KG1 (cell line): ENCODE measurements at regions not wholly inside any gene's neighbourhood (a gene's known extent, or its start where the extent isn't known, plus 50 kb on each side); places are given as distances from the start of the nearest gene placed in this dataset.

Experiments
- DNase-seq: peaks from one replicate; lab custom pipeline; 2025; lab: John Stamatoyannopoulos, UW

GRCh38 chr11:19336331-19336730 lies 95.6 kb upstream of the E2F8 start:
- no peak for DNase-seq

- no peak for DNase-seq
Measured at GRCh38 chr11:19332476-19332875, 91.7 kb upstream of the E2F8 start.

- no peak for DNase-seq
Measured at GRCh38 chr11:19330416-19330815, 89.7 kb upstream of the E2F8 start.

- DNase-seq, result no peak
Measured at GRCh38 chr11:19329970-19330369, 89.2 kb upstream of the E2F8 start.

GRCh38 chr11:19328586-19329311 lies 88.0 kb upstream of the E2F8 start:
- DNase-seq, result no peak

- DNase-seq, result no peak
Measured at GRCh38 chr11:19327280-19327679, 86.5 kb upstream of the E2F8 start.

GRCh38 chr11:19326499-19326898 lies 85.8 kb upstream of the E2F8 start:
- DNase-seq, result no peak

- DNase-seq, result no peak
Measured at GRCh38 chr11:19323502-19323901, 82.8 kb upstream of the E2F8 start.

GRCh38 chr11:19321351-19321750 lies 80.6 kb upstream of the E2F8 start:
- DNase-seq, result no peak

- DNase-seq, result no peak
Measured at GRCh38 chr11:19320827-19321226, 80.1 kb upstream of the E2F8 start.

GRCh38 chr11:19316434-19316833 lies 75.7 kb upstream of the E2F8 start:
- no peak for DNase-seq

GRCh38 chr11:19315511-19315910 lies 74.8 kb upstream of the E2F8 start:
- DNase-seq, result no peak

- no peak for DNase-seq
Measured at GRCh38 chr11:19313140-19313539, 72.4 kb upstream of the E2F8 start.

- peak; percentile 21 for DNase-seq
Measured at GRCh38 chr11:19311308-19312030, 70.7 kb upstream of the E2F8 start.

GRCh38 chr11:19307498-19307897 lies 66.8 kb upstream of the E2F8 start:
- no peak for DNase-seq

GRCh38 chr11:19306179-19306944 lies 65.6 kb upstream of the E2F8 start:
- no peak for DNase-seq

- DNase-seq, result no peak
Measured at GRCh38 chr11:19301361-19301760, 60.6 kb upstream of the E2F8 start.

GRCh38 chr11:19294444-19294843 lies 53.7 kb upstream of the E2F8 start:
- no peak for DNase-seq

- no peak for DNase-seq
Measured at GRCh38 chr11:19291064-19291463, 50.3 kb upstream of the E2F8 start.
